ENCODE measurements at regions not wholly inside any gene's neighbourhood (a gene's known extent, or its start where the extent isn't known, plus 50 kb on each side); places are given as distances from the start of the nearest gene placed in this dataset.

GRCh38 chr1:58979677-58980076, 195.8 kb upstream of the JUN start:
- Mint-ChIP-seq H3K36me3 (no peaks in the 10 kb centered on the region), H3K4me3 (no peak overlapping the region), H3K27ac (no peak overlapping the region), H3K9me3 (no peaks in the 10 kb centered on the region), H3K27me3 (no peaks in the 10 kb centered on the region), H3K4me1 (peaks cover 16 to 23% of the 10 kb centered on the region in 2 donors)
- no peak for DNase-seq
- no peak for ATAC-seq (replicated peaks)

- ATAC-seq (replicated peaks): no peak
- no peak for DNase-seq
- peaks cover 16 to 23% of the 10 kb centered on the region in 2 donors for H3K4me1 Mint-ChIP-seq
- H3K27ac Mint-ChIP-seq: no peak overlapping the region
- no peaks in the 10 kb centered on the region for H3K27me3 Mint-ChIP-seq
- H3K36me3 Mint-ChIP-seq: no peaks in the 10 kb centered on the region
- H3K4me3 Mint-ChIP-seq: no peak overlapping the region
- H3K9me3 Mint-ChIP-seq: no peaks in the 10 kb centered on the region
Observed at GRCh38 chr1:58981392-58981791, 197.5 kb upstream of the JUN start.

GRCh38 chr1:58982259-58982998, 198.6 kb upstream of the JUN start:
- Mint-ChIP-seq H3K9me3 (no peaks in the 10 kb centered on the region), H3K27me3 (no peaks in the 10 kb centered on the region), H3K4me1 (peaks cover 19 to 25% of the 10 kb centered on the region in 2 donors), H3K4me3 (no peak overlapping the region), H3K27ac (no peak overlapping the region), H3K36me3 (no peaks in the 10 kb centered on the region)
- no peak for DNase-seq
- ATAC-seq (replicated peaks): no peak

- H3K4me1 Mint-ChIP-seq: peaks cover 22 to 26% of the 10 kb centered on the region in 2 donors
- H3K4me3 Mint-ChIP-seq: no peak overlapping the region
- no peaks in the 10 kb centered on the region for H3K9me3 Mint-ChIP-seq
- H3K27me3 Mint-ChIP-seq: no peaks in the 10 kb centered on the region
- no peak for ATAC-seq (replicated peaks)
- H3K27ac Mint-ChIP-seq: no peak overlapping the region
- H3K36me3 Mint-ChIP-seq: no peaks in the 10 kb centered on the region
- no peak for DNase-seq
Observed at GRCh38 chr1:58983162-58983561, 199.3 kb upstream of the JUN start.

GRCh38 chr1:58983633-58984245, 199.9 kb upstream of the JUN start:
- H3K9me3 Mint-ChIP-seq: no peaks in the 10 kb centered on the region
- no peak overlapping the region for H3K27ac Mint-ChIP-seq
- H3K4me3 Mint-ChIP-seq: no peak overlapping the region
- DNase-seq: no peak
- no peaks in the 10 kb centered on the region for H3K36me3 Mint-ChIP-seq
- H3K27me3 Mint-ChIP-seq: no peaks in the 10 kb centered on the region
- peaks cover 18 to 21% of the 10 kb centered on the region in 2 donors for H3K4me1 Mint-ChIP-seq
- ATAC-seq (replicated peaks): no peak

GRCh38 chr1:58986996-58987767, 203.3 kb upstream of the JUN start:
- H3K4me3 Mint-ChIP-seq: no peak overlapping the region
- peak overlapping the region; percentile 6 for H3K27ac Mint-ChIP-seq
- H3K36me3 Mint-ChIP-seq: no peaks in the 10 kb centered on the region
- no peaks in the 10 kb centered on the region for H3K27me3 Mint-ChIP-seq
- DNase-seq (no peak), ATAC-seq (replicated peaks) (peak; percentile 52 to 64)
- H3K9me3 Mint-ChIP-seq: no peaks in the 10 kb centered on the region
- H3K4me1 Mint-ChIP-seq: peaks cover 18 to 22% of the 10 kb centered on the region in 2 donors

GRCh38 chr1:58988752-58989151, 204.9 kb upstream of the JUN start:
- no peak for DNase-seq
- no peak for ATAC-seq (replicated peaks)
- H3K4me3 Mint-ChIP-seq: no peak overlapping the region
- no peaks in the 10 kb centered on the region for H3K27me3 Mint-ChIP-seq
- no peak overlapping the region for H3K27ac Mint-ChIP-seq
- H3K36me3 Mint-ChIP-seq: no peaks in the 10 kb centered on the region
- peaks cover 18 to 22% of the 10 kb centered on the region in 2 donors for H3K4me1 Mint-ChIP-seq
- H3K9me3 Mint-ChIP-seq: no peaks in the 10 kb centered on the region

GRCh38 chr1:58989845-58990244, 206.0 kb upstream of the JUN start:
- Mint-ChIP-seq H3K27ac (no peak overlapping the region), H3K36me3 (no peaks in the 10 kb centered on the region), H3K4me3 (no peak overlapping the region), H3K4me1 (peaks cover 18 to 22% of the 10 kb centered on the region in 2 donors), H3K27me3 (no peaks in the 10 kb centered on the region), H3K9me3 (no peaks in the 10 kb centered on the region)
- no peak for ATAC-seq (replicated peaks)
- DNase-seq: no peak

- Mint-ChIP-seq H3K9me3 (no peaks in the 10 kb centered on the region), H3K4me3 (no peak overlapping the region), H3K4me1 (peaks cover 15 to 22% of the 10 kb centered on the region in 2 donors), H3K27me3 (no peaks in the 10 kb centered on the region), H3K36me3 (no peaks in the 10 kb centered on the region), H3K27ac (peak overlapping the region; percentile 7)
- no peak for DNase-seq
- no peak for ATAC-seq (replicated peaks)
Observed at GRCh38 chr1:58991305-58991704, 207.5 kb upstream of the JUN start.

- Mint-ChIP-seq H3K4me1 (peaks cover 12 to 22% of the 10 kb centered on the region in 2 donors), H3K9me3 (no peaks in the 10 kb centered on the region), H3K27me3 (no peaks in the 10 kb centered on the region), H3K36me3 (no peaks in the 10 kb centered on the region), H3K4me3 (no peak overlapping the region), H3K27ac (no peak overlapping the region)
- no peak for ATAC-seq (replicated peaks)
- no peak for DNase-seq
Observed at GRCh38 chr1:58992643-58993042, 208.8 kb upstream of the JUN start.

- no peak for ATAC-seq (replicated peaks)
- Mint-ChIP-seq H3K27me3 (no peaks in the 10 kb centered on the region), H3K4me1 (peaks cover 9 to 15% of the 10 kb centered on the region in 2 donors), H3K27ac (no peak overlapping the region), H3K36me3 (no peaks in the 10 kb centered on the region), H3K9me3 (no peaks in the 10 kb centered on the region), H3K4me3 (no peak overlapping the region)
- DNase-seq: no peak
Observed at GRCh38 chr1:58993403-58993802, 209.6 kb upstream of the JUN start.

- ATAC-seq (replicated peaks) (no peak), DNase-seq (no peak)
- Mint-ChIP-seq H3K4me3 (no peak overlapping the region), H3K36me3 (no peaks in the 10 kb centered on the region), H3K9me3 (no peaks in the 10 kb centered on the region), H3K27ac (no peak overlapping the region), H3K27me3 (no peaks in the 10 kb centered on the region), H3K4me1 (peaks cover 11 to 19% of the 10 kb centered on the region in 2 donors)
Observed at GRCh38 chr1:58994664-58995063, 210.8 kb upstream of the JUN start.

GRCh38 chr1:58996341-58997059, 212.7 kb upstream of the JUN start:
- no peak for DNase-seq
- H3K9me3 Mint-ChIP-seq: no peaks in the 10 kb centered on the region
- H3K36me3 Mint-ChIP-seq: no peaks in the 10 kb centered on the region
- ATAC-seq (replicated peaks): no peak
- no peaks in the 10 kb centered on the region for H3K27me3 Mint-ChIP-seq
- peak overlapping the region; percentile 31 for H3K27ac Mint-ChIP-seq
- peaks cover 9 to 21% of the 10 kb centered on the region in 2 donors for H3K4me1 Mint-ChIP-seq
- H3K4me3 Mint-ChIP-seq: no peak overlapping the region

GRCh38 chr1:58997060-58997411, 213.2 kb upstream of the JUN start:
- peaks cover 7 to 19% of the 10 kb centered on the region in 2 donors for H3K4me1 Mint-ChIP-seq
- H3K27ac Mint-ChIP-seq: peak overlapping the region; percentile 17
- H3K36me3 Mint-ChIP-seq: no peaks in the 10 kb centered on the region
- H3K9me3 Mint-ChIP-seq: no peaks in the 10 kb centered on the region
- no peak overlapping the region for H3K4me3 Mint-ChIP-seq
- ATAC-seq (replicated peaks): no peak
- no peak for DNase-seq
- H3K27me3 Mint-ChIP-seq: no peaks in the 10 kb centered on the region

Data from stimulated activated naive B cell treated with anti-CD40 and anti-IgM and Interleukin-4, amounts not matched to agents 10 μg/mL and 1 μg/mL and 100 μg/mL, for 72 hours (primary cell).